HUES48 (cell line): ENCODE measurements at regions not wholly inside any gene's neighbourhood (a gene's known extent, or its start where the extent isn't known, plus 50 kb on each side); places are given as distances from the start of the nearest gene placed in this dataset.

ENCODE experiments used
- H3K27ac ChIP-seq: one replicate; pipeline ENCODE4 v1.7.0; 2013; ENCODE audit warnings: low read depth, low read length, inconsistent platforms
- H3K27me3 ChIP-seq: 2 replicates; pipeline ENCODE4 v1.6.1; 2013; ENCODE audit warnings: mild to moderate bottlenecking, low read length; ENCODE audit not compliant: control insufficient read depth, insufficient read depth
- H3K36me3 ChIP-seq: 2 replicates; pipeline ENCODE4 v1.6.1; 2013; ENCODE audit warnings: low read length; ENCODE audit not compliant: control insufficient read depth, insufficient read depth
- H3K4me1 ChIP-seq: 2 replicates; pipeline ENCODE4 v1.6.1; 2013; ENCODE audit warnings: mild to moderate bottlenecking, low read length; ENCODE audit not compliant: control insufficient read depth, insufficient read depth
- H3K4me3 ChIP-seq: 2 replicates; pipeline ENCODE4 v1.5.1; 2013; ENCODE audit warnings: mild to moderate bottlenecking, low read depth, low read length
- H3K9ac ChIP-seq: 2 replicates; pipeline ENCODE4 v1.6.1; 2013; ENCODE audit warnings: mild to moderate bottlenecking, low read depth, low read length, moderate library complexity
- H3K9me3 ChIP-seq: 2 replicates; pipeline ENCODE4 v1.6.1; 2013; ENCODE audit warnings: low read length; ENCODE audit not compliant: control insufficient read depth, insufficient read depth

- Histone ChIP-seq H3K27me3 (no peaks in the 10 kb centered on the region), H3K27ac (no peak overlapping the region), H3K9ac (no peak overlapping the region)
Observed at GRCh38 chrX:146451136-146451535, 358.4 kb upstream of the CXorf51B start.

GRCh38 chrX:146454363-146454762 is 355.2 kb upstream of the CXorf51B start:
- Histone ChIP-seq H3K4me3 (no peak overlapping the region), H3K9ac (no peak overlapping the region), H3K27ac (no peak overlapping the region), H3K36me3 (no peaks in the 10 kb centered on the region), H3K27me3 (no peaks in the 10 kb centered on the region), H3K9me3 (peaks cover 34% of the 10 kb centered on the region), H3K4me1 (no peaks in the 10 kb centered on the region)

More at GRCh38 chrX:146451136-146451535, 358.4 kb upstream of the CXorf51B start:
- Histone ChIP-seq H3K4me3 (no peak overlapping the region), H3K4me1 (no peaks in the 10 kb centered on the region), H3K36me3 (no peaks in the 10 kb centered on the region), H3K9me3 (peaks cover 61% of the 10 kb centered on the region)

- H3K4me1 ChIP-seq, result no peaks in the 10 kb centered on the region
- no peak overlapping the region for H3K9ac ChIP-seq
- no peaks in the 10 kb centered on the region for H3K27me3 ChIP-seq
- no peak overlapping the region for H3K4me3 ChIP-seq
- no peak overlapping the region for H3K27ac ChIP-seq
- H3K9me3 ChIP-seq, result peaks cover 25% of the 10 kb centered on the region
- H3K36me3 ChIP-seq, result no peaks in the 10 kb centered on the region
Observed at GRCh38 chrX:146456058-146456457, 353.5 kb upstream of the CXorf51B start.

- no peak overlapping the region; the same call in 1 of the 2 replicates for H3K4me3 ChIP-seq
- H3K9me3 ChIP-seq, result peaks cover 45% of the 10 kb centered on the region
- H3K4me1 ChIP-seq, result no peaks in the 10 kb centered on the region
- no peak overlapping the region for H3K9ac ChIP-seq
- no peaks in the 10 kb centered on the region for H3K36me3 ChIP-seq
- no peak overlapping the region for H3K27ac ChIP-seq
- no peaks in the 10 kb centered on the region for H3K27me3 ChIP-seq
Observed at GRCh38 chrX:146477341-146477740, 332.2 kb upstream of the CXorf51B start.

- Histone ChIP-seq H3K27me3 (no peaks in the 10 kb centered on the region), H3K4me3 (no peak overlapping the region), H3K27ac (no peak overlapping the region), H3K36me3 (no peaks in the 10 kb centered on the region), H3K4me1 (no peaks in the 10 kb centered on the region), H3K9ac (no peak overlapping the region), H3K9me3 (peaks cover 21% of the 10 kb centered on the region)
Observed at GRCh38 chrX:146481735-146482134, 327.8 kb upstream of the CXorf51B start.
